Nucleus accumbens (tissue), 56 donors: ENCODE measurements at regions not wholly inside any gene's neighbourhood (a gene's known extent, or its start where the extent isn't known, plus 50 kb on each side); places are given as distances from the start of the nearest gene placed in this dataset.

ENCODE experiments used
- DNase-seq, 56 donors: peaks; one replicate each; lab custom pipeline; 2025; lab: John Stamatoyannopoulos, UW

DNA sequence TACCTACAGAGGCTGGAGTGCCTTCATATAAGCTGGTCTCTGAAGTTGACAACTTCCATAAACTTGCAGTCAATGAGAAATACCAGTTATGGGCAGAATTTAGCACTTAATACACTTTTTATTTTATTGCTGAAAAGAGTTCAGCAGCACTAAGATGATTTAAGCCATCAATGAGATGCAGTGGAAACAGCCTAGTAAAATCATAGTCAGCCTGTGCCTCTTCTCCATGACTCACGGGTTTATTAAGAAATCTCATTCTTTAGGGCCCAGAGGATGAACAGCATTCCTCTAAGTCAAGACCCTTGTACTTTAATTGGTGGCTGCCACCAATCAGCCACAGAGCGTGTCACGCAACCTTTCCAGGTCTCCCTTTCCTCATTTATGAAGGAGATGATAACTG is 1357.9 kb upstream of the CELF4 start:
- no peak for DNase-seq

GRCh38 chr18:38923126-38923525 is 1357.5 kb upstream of the CELF4 start:
- no peak for DNase-seq

- DNase-seq = no peak
These were observed 1344.4 kb upstream of the CELF4 start for GRCh38 chr18:38909972-38910371.

GRCh38 chr18:38902796-38903195 is 1337.2 kb upstream of the CELF4 start:
- no peak for DNase-seq

- DNase-seq = no peak
These were observed 1334.8 kb upstream of the CELF4 start for GRCh38 chr18:38900445-38900844.

DNA sequence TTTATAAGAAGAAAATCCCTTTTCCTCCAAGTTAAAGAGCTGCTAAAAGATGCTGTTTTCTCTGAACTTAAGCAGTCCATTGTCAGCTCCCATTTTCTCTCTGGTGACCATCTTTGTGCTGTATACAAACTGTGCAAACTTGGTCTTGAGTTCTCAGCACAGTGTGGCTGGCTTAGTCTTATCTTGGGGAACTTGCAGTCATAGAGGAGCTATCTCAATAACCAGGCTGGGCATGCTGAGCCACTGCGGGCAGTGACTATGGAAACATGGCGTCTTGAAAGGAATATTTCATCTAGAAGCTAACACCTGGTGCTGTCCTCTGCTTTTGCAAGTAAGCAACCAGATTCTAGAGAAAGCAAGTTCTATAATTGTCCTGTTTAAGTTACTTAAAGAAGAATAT is 1334.4 kb upstream of the CELF4 start:
- no peak for DNase-seq

- no peak for DNase-seq
These were observed 1333.7 kb upstream of the CELF4 start for GRCh38 chr18:38899252-38899651.

DNA sequence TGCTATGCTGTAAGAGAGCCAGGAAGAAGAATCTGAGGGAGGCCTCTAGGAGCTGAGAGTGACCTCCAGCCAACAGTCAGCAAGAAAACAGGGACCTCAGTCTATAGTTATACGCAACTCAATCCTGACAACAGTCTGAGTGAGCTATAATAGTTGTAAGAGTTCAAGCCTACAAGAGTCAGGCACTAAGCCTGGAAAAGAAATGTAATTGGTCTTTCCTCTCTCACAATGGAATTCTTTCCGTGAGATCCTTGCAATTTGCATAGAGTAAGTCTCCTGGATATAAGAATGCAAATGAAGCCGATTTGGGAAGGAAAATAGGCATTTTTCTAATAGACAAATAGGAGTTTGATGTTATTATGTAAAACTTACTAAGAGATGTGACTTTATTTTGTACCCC is 1332.6 kb upstream of the CELF4 start:
- no peak for DNase-seq

DNA sequence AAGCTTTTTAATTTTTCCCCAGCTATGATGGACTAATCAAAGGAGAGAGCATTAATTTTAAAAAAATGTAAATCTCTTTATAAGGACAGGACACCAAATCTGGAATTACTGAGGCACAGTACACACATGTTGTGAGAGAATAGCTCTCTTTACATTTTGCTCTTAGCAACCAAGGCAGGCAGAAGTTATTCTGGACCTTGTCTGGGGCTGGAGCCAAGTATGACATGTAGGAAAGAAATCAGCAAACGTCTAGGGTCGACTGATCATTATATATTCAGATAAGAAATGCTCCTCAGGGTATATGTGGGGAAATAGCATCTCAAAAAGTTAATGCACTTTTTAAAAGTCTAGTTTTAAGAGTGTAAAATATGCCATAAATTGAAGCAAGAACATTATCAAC is 1330.0 kb upstream of the CELF4 start:
- no peak for DNase-seq

- DNase-seq = no peak
These were observed 1322.0 kb upstream of the CELF4 start for GRCh38 chr18:38887671-38888020.

GRCh38 chr18:38886861-38887670 is 1321.5 kb upstream of the CELF4 start:
- no peak for DNase-seq

- no peak for DNase-seq
These were observed 1320.6 kb upstream of the CELF4 start for GRCh38 chr18:38886235-38886634.

DNA sequence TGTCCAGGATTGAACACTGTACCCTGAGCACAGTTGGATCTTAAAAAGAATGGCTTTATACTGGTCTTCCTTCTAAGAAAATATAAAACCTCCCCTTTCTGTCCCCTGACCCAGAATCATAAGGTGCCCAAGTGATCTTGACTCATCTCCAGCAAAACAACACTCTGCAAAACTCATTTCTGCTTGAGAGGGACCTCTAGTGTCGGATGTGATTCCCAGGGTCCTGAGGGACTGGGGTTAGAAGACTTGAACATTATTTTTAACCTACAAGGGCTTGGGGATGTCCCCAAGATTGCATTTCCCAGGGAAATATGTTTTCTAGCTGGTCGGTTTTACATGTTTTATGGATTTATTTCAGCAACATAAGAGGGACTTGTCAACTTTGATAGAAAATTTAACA is 1318.5 kb upstream of the CELF4 start:
- DNase-seq = no peak

GRCh38 chr18:38883111-38883510 is 1317.5 kb upstream of the CELF4 start:
- DNase-seq = no peak

GRCh38 chr18:38879871-38880270 is 1314.3 kb upstream of the CELF4 start:
- DNase-seq = no peak

- no peak for DNase-seq
These were observed 1306.7 kb upstream of the CELF4 start for GRCh38 chr18:38872342-38872741.

GRCh38 chr18:38868757-38869156 is 1303.2 kb upstream of the CELF4 start:
- no peak for DNase-seq

DNA sequence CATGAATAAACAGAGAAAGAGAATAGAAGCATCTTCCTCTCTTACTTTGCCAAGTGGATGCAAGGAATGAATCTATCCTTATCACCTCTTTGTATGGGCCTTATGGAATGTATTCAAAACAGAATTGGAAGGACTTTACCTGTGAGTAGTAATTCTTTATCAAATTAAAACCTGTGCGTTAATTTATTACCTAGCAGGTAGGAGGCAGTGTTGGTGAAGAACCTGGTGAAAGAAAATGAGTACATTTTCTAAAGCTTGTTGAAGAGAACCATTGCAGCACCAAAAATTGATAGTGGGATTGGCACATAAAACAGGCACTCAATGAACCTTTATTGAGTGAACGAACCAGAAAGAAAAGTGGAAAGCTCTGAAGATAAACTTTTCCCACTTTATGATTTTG is 1302.1 kb upstream of the CELF4 start:
- DNase-seq = no peak

- DNase-seq = no peak
These were observed 1285.9 kb upstream of the CELF4 start for GRCh38 chr18:38851526-38851925.

- no peak for DNase-seq
These were observed 1281.7 kb upstream of the CELF4 start for GRCh38 chr18:38847326-38847725.

DNA sequence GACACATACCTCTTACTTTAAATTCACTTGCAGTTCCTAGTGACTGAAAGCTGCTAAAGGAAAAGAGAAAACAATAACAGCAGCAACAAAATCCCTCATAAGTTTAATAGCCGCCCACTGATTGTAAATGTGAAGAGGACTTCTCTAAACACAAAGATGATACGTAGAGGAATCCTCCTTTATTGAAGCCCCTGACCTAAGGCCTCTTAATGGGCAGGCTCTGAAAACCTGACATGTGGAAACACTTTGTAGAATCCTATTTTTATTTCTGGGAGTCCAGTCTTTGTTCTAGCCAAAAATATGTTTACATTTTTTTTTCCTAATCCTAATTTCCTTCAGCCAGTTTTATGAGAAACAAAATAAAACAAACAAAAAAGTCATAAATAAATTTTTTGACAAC is 1277.7 kb upstream of the CELF4 start:
- no peak for DNase-seq

GRCh38 chr18:38826247-38826646 is 1260.6 kb upstream of the CELF4 start:
- no peak for DNase-seq

DNA sequence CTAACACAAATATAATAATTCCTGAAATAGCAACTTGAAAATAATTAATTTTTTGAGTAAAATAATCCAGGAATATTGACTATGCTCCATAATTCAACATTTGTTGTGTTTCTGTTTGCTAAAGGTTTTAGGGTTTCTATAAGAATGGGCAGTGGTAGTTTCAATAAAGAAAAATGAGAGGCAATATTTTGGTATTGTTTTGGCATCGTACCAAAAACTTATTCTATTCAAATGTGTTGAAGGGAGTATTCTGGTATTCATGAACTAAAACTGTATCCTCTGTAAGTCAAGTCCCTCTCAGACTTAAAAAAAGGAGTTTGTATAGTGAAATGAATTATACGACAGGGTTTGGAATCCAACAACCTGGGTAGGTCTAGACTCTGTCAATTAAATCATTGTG is 1245.6 kb upstream of the CELF4 start:
- no peak for DNase-seq
